SK-N-MC (cell line): ENCODE measurements at regions not wholly inside any gene's neighbourhood (a gene's known extent, or its start where the extent isn't known, plus 50 kb on each side); places are given as distances from the start of the nearest gene placed in this dataset.

Experiments used
- EZH2 ChIP-seq: fragments of 200-600 bp; sonication (generic); IDR thresholded peaks from one replicate; pipeline ENCODE4 v1.6.1; 2017; ENCODE audit warnings: antibody characterized with exemption
- POLR2AphosphoS5 ChIP-seq: IDR thresholded peaks from 2 replicates; pipeline ENCODE4 v1.6.1; 2012; ENCODE audit warnings: mild to moderate bottlenecking, low read depth, low read length, borderline replicate concordance

DNA sequence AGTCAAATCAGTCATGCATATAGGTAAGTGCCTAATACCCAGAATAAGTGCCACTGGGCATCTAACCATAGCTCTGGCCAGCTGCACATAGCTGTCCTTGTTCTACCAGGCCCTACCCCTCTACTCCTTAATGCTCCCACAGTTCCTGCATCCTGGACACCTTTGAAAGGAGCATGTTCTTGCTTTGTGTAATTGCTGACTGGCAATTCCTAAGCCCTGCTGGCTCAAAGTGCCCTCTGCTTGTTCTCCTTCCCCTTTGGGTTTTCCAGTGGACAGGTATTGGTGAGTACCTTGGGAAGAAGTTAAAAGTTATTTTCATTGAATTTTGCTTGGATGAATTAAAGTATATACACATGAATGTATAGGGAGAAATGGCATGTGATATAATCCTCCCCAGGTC is 516.4 kb downstream of the ETNK1 start:
- TF ChIP-seq EZH2, result no peak
- TF ChIP-seq POLR2AphosphoS5, result no peak
